Esophagus squamous epithelium (tissue), 5 donors: ENCODE measurements at regions not wholly inside any gene's neighbourhood (a gene's known extent, or its start where the extent isn't known, plus 50 kb on each side); places are given as distances from the start of the nearest gene placed in this dataset.

ENCODE experiments used
- DNase-seq: peaks from one replicate; lab custom pipeline; 2025; lab: John Stamatoyannopoulos, UW
- H3K27ac ChIP-seq, 4 donors: fragments of 200-600 bp; sonication (generic); one replicate each; pipeline ENCODE4 v1.5.1; 2016 to 2019; ENCODE audit warnings: mild to moderate bottlenecking in 1 of 4
- H3K27me3 ChIP-seq, 4 donors: fragments of 200-600 bp; sonication (generic); 1 replicate in 3 of 4; 2 replicates in 1 of 4; pipeline versions ENCODE4 v1.5.1 to v1.6.0; 2017 to 2021; ENCODE audit warnings: antibody characterized with exemption in 1 of 4
- H3K36me3 ChIP-seq, 3 donors: fragments of 200-600 bp; sonication (generic); one replicate each; pipeline ENCODE4 v1.5.1; 2016 to 2019
- H3K4me1 ChIP-seq, 3 donors: fragments of 200-600 bp; sonication (generic); one replicate each; pipeline ENCODE4 v1.5.1; 2017 to 2019
- H3K4me3 ChIP-seq, 4 donors: fragments of 200-600 bp; sonication (generic); 1 replicate in 3 of 4; 2 replicates in 1 of 4; pipeline ENCODE4 v1.5.1; 2016 to 2019; ENCODE audit warnings: mild to moderate bottlenecking in 2 of 4, moderate library complexity in 1 of 4
- H3K9me3 ChIP-seq, 3 donors: fragments of 200-600 bp; sonication (generic); one replicate each; pipeline ENCODE4 v1.5.1; 2016 to 2019
- POLR2A ChIP-seq, 4 donors: fragments of 450-650 bp; IDR thresholded peaks; one replicate each; pipeline ENCODE4 v1.6.1; 2017; ENCODE audit warnings: antibody characterized with exemption in 4 of 4, mild to moderate bottlenecking in 4 of 4, moderate library complexity in 3 of 4
- WGBS, 2 donors: methylation state at CpG; one replicate each; pipeline ENCODE4 v1.1.5; 2018; 5-methylcytosine and 5-hydroxymethylcytosine counted together
- intact Hi-C: fragments of 100-400 bp; cut with DNase I; formaldehyde crosslinking; loops from one replicate; pipeline ENCODE4 v1.15.0; 2022
- TF ChIP-seq, protein P1 (sequence below), 6 experiments: fragments of 450-650 bp in 4 of 6; fragments of 200-600 bp in 2 of 6; sonication (generic) in 2 of 6; IDR thresholded peaks; one replicate each; pipeline ENCODE4 v1.5.1; 2016 to 2019; ENCODE audit warnings: antibody characterized with exemption in 6 of 6, mild to moderate bottlenecking in 4 of 6, moderate library complexity in 4 of 6
- donor health status: DM: yes; HTN: yes; CAD: no.

DNA sequence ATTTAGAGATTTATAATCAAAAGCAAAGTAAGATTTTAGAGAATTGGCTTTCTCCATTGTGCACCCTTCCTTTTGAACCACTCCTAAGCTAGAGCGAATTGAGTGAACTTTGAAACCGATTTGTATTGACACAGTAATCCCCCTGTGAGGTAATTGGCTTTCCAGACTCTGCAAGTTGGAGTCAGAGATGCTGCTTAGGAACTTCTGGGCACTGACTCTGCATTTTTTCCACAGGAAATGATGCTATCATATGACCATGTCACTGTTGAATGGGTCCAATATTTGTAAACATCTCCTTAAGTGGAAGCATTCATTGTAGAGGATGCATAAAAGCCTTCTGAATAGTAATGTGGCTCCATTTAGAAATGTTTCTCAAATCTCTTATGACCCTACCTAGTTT, 394.4 kb upstream of the ZNF608 start:
- WGBS, 2 donors: 53 to 60% methylated on average over 2 of the region's 2 CpGs
- DNase-seq: no peak
- intact Hi-C loops: no loop called here

DNA sequence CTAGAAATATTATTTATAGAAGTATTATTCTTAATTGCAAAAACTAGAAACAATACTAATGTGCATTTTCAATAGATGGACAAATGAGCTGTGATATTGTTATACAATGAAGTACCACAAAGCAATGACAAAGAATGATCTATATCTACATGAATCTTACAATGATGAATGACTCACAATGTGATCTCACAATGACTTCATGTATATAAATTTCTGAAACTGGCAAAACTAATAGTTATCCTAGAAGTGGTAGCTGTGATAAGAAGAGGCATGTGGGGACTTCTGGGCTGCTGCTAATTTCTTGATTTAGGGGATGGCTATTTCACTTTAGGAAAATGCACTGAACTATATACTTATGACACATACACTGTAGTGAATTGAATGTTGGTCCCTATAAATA, 396.0 kb upstream of the ZNF608 start:
- Histone ChIP-seq H3K27ac (no peak overlapping the region), H3K4me1 (no peaks in the 10 kb centered on the region), H3K36me3 (no peaks in the 10 kb centered on the region), H3K9me3 (no peaks in the 10 kb centered on the region), H3K27me3 (no peaks in the 10 kb centered on the region), H3K4me3 (no peak overlapping the region)
- DNase-seq: no peak
- intact Hi-C loops: no loop called here
- TF ChIP-seq POLR2A (IDR thresholded peaks at IDR 0.05): no peak
- TF ChIP-seq, protein P1, sequence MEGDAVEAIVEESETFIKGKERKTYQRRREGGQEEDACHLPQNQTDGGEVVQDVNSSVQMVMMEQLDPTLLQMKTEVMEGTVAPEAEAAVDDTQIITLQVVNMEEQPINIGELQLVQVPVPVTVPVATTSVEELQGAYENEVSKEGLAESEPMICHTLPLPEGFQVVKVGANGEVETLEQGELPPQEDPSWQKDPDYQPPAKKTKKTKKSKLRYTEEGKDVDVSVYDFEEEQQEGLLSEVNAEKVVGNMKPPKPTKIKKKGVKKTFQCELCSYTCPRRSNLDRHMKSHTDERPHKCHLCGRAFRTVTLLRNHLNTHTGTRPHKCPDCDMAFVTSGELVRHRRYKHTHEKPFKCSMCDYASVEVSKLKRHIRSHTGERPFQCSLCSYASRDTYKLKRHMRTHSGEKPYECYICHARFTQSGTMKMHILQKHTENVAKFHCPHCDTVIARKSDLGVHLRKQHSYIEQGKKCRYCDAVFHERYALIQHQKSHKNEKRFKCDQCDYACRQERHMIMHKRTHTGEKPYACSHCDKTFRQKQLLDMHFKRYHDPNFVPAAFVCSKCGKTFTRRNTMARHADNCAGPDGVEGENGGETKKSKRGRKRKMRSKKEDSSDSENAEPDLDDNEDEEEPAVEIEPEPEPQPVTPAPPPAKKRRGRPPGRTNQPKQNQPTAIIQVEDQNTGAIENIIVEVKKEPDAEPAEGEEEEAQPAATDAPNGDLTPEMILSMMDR (IDR thresholded peaks at IDR 0.05): no peak

More for the DNA sequence above, 394.4 kb upstream of the ZNF608 start:
- Histone ChIP-seq H3K27ac (no peak overlapping the region), H3K4me1 (no peaks in the 10 kb centered on the region), H3K9me3 (no peaks in the 10 kb centered on the region), H3K27me3 (no peaks in the 10 kb centered on the region), H3K4me3 (no peak overlapping the region), H3K36me3 (no peaks in the 10 kb centered on the region)
- TF ChIP-seq, protein P1 (IDR thresholded peaks at IDR 0.05): no peak
- TF ChIP-seq POLR2A (IDR thresholded peaks at IDR 0.05): no peak

DNA sequence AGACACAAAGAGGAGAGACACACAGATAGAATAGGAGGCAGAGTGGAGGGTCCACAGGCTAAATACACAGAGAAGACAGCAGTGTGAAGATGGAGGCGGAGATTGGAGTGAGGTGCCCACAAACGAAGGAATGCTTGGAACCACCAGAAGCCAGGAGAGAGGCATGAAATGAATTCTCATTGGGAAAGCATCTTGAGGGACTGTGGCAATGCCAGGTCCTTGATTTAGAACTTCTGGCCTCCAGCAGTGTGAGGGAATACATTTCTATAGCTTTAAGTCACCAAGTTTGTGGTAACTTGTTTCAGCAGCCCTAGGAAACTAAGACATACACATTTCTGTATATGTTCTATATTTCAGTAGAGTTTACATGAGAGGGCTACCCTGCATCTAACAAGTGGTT, 396.6 kb upstream of the ZNF608 start:
- Histone ChIP-seq H3K4me1 (no peaks in the 10 kb centered on the region), H3K4me3 (no peak overlapping the region), H3K27ac (no peak overlapping the region), H3K9me3 (no peaks in the 10 kb centered on the region), H3K36me3 (no peaks in the 10 kb centered on the region), H3K27me3 (no peaks in the 10 kb centered on the region)
- intact Hi-C loops: no loop called here
- 87 to 88% methylated on average over 2 of the region's 2 CpGs for WGBS, 2 donors
- TF ChIP-seq POLR2A (IDR thresholded peaks at IDR 0.05): no peak
- TF ChIP-seq, protein P1 (IDR thresholded peaks at IDR 0.05): no peak
- no peak for DNase-seq

DNA sequence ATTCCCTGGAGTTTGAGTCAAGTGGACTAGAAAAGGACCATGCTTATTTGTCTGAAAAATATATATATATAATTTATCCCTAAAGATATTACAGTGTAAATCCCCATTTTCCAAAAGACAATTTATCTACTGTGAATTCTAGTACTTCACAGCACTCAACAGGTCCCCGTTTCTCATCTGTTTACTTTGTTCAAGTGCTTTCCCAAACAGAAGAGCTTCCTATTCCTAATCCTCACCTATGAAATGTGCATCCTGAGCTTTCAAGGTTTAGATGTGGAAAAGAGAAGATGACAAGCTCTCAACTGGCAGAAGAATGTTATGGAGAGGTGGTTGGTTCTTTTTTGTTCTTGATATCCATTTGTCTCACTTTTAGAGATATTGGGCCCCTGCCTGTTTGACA, 401.6 kb upstream of the ZNF608 start:
- no peak for DNase-seq
- Histone ChIP-seq H3K36me3 (no peaks in the 10 kb centered on the region), H3K27me3 (no peaks in the 10 kb centered on the region), H3K9me3 (no peaks in the 10 kb centered on the region), H3K4me3 (no peak overlapping the region), H3K4me1 (peaks cover 0 to 5% (median 0%) of the 10 kb centered on the region in 3 donors), H3K27ac (no peak overlapping the region)
- TF ChIP-seq, protein P1 (IDR thresholded peaks at IDR 0.05): no peak
- TF ChIP-seq POLR2A (IDR thresholded peaks at IDR 0.05): no peak
- 79 to 88% methylated on average over 1 of the region's 1 CpG for WGBS, 2 donors
- intact Hi-C loops: no loop called here

DNA sequence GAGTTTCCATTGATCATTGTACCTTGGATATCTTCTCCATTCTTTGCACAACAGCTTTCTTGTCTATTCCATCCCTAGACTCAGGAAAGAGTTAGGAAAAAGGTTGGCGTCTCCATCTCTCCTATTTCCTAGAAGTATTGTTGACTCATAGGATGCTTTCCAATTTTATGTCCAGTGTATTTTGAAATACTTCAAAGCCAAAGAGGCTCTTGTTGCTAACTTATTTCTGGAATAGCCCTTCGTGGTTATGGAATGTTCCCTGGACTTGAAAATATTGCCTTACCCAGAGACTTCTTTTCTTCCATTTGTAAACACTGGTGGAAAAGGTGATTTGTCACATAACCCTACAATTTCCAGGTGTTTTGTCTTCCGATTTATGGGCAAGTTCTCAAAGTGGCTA, 402.3 kb upstream of the ZNF608 start:
- H3K27ac ChIP-seq: no peak overlapping the region
- 43 to 69% methylated on average over 3 of the region's 3 CpGs for WGBS, 2 donors
- peaks cover 0 to 5% (median 0%) of the 10 kb centered on the region in 3 donors for H3K4me1 ChIP-seq
- intact Hi-C loops: no loop called here
- H3K27me3 ChIP-seq: no peaks in the 10 kb centered on the region
- H3K36me3 ChIP-seq: no peaks in the 10 kb centered on the region
- no peaks in the 10 kb centered on the region for H3K9me3 ChIP-seq
- no peak overlapping the region for H3K4me3 ChIP-seq
- no peak for TF ChIP-seq POLR2A (IDR thresholded peaks at IDR 0.05)
- no peak for DNase-seq

DNA sequence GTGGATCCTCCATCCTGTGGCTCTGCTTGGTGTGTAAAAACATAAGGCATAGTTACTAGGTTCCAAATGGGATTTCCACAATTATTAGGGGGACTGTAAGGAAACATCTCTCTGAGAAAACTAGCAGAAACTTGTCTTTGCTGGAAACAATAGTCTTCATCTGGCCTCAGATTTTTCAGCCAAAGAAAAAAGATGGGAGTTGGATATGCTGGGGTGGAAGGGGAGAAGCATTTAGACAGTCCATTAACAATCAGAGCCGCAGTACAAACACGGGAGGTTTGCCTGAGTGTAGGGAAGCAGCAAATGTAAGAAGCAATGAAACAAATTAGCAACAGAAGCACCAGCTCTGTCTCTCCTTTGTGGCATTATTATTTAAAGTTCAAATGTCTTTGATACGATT, 402.7 kb upstream of the ZNF608 start:
- no peaks in the 10 kb centered on the region for H3K36me3 ChIP-seq
- H3K9me3 ChIP-seq: no peaks in the 10 kb centered on the region
- H3K4me3 ChIP-seq: no peak overlapping the region
- TF ChIP-seq, protein P1 (IDR thresholded peaks at IDR 0.05): no peak
- no peak for TF ChIP-seq POLR2A (IDR thresholded peaks at IDR 0.05)
- 50 to 54% methylated on average over 3 of the region's 3 CpGs for WGBS, 2 donors
- intact Hi-C loops: no loop called here
- no peaks in the 10 kb centered on the region for H3K27me3 ChIP-seq
- no peak for DNase-seq
- H3K27ac ChIP-seq: no peak overlapping the region
- H3K4me1 ChIP-seq: peaks cover 0 to 5% (median 0%) of the 10 kb centered on the region in 3 donors
